OCI-LY7 (cell line): ENCODE measurements at regions not wholly inside any gene's neighbourhood (a gene's known extent, or its start where the extent isn't known, plus 50 kb on each side); places are given as distances from the start of the nearest gene placed in this dataset.

Source experiments
- BruUV-seq: library from RNA; stranded (reverse); fragments of 400-500 nt; replicated peaks from 2 replicates; lab custom pipeline; 2021; lab: Mats Ljungman, UMichigan
- CTCF ChIA-PET: fragments of 300-600 bp; sonication (Branson Sonifier 250); formaldehyde crosslinking; loops from one replicate; lab custom pipeline; 2022; ENCODE audit warnings: antibody characterized with exemption; ENCODE audit not compliant: unreplicated experiment; lab: Charles Lee
- POLR2A ChIA-PET: fragments of 300-600 bp; sonication (Branson Sonifier 250); formaldehyde crosslinking; loops from one replicate; lab custom pipeline; 2022; ENCODE audit warnings: antibody characterized with exemption; lab: Charles Lee
- DNase-seq: peaks from one replicate; pipeline ENCODE4 v3.0.0-alpha.2; 2015; ENCODE audit warnings: low spot score
- H2AFZ ChIP-seq: fragments of 200-600 bp; sonication (generic), shearing (Covaris generic); 2 replicates; pipeline ENCODE4 v1.6.1; 2014; ENCODE audit warnings: mild to moderate bottlenecking, antibody characterized with exemption, low read length, moderate library complexity
- H3K27ac ChIP-seq: fragments of 200-600 bp; sonication (generic); 2 replicates; pipeline ENCODE4 v1.5.1; 2014; ENCODE audit warnings: mixed run types, low read depth, mild to moderate bottlenecking, moderate library complexity, low read length, inconsistent platforms; ENCODE audit not compliant: poor library complexity, severe bottlenecking
- H3K36me3 ChIP-seq: fragments of 200-600 bp; sonication (generic); 2 replicates; pipeline ENCODE4 v1.6.1; 2014; ENCODE audit warnings: mild to moderate bottlenecking, antibody characterized with exemption, low read length, moderate library complexity, mixed read lengths; ENCODE audit not compliant: insufficient read depth
- H3K4me1 ChIP-seq: fragments of 200-600 bp; sonication (generic); 2 replicates; pipeline ENCODE4 v1.5.1; 2014; ENCODE audit warnings: mild to moderate bottlenecking, low read length; ENCODE audit not compliant: insufficient read depth, poor library complexity, severe bottlenecking
- H3K4me2 ChIP-seq: fragments of 200-600 bp; sonication (generic); 2 replicates; pipeline ENCODE4 v1.6.1; 2014; ENCODE audit warnings: mild to moderate bottlenecking, low read length
- H3K4me3 ChIP-seq: fragments of 200-600 bp; sonication (generic); 2 replicates; pipeline ENCODE4 v1.5.1; 2014; ENCODE audit warnings: mild to moderate bottlenecking, low read depth, low read length; ENCODE audit not compliant: poor library complexity, severe bottlenecking
- H3K79me2 ChIP-seq: fragments of 200-600 bp; sonication (generic); 2 replicates; pipeline ENCODE4 v1.6.1; 2016; ENCODE audit warnings: low read depth, mild to moderate bottlenecking, low read length, moderate library complexity, mixed read lengths; ENCODE audit not compliant: insufficient read depth
- H3K9me2 ChIP-seq: fragments of 200-600 bp; sonication (generic); 2 replicates; pipeline ENCODE4 v1.6.1; 2016; ENCODE audit warnings: mild to moderate bottlenecking, low read length, mixed read lengths; ENCODE audit not compliant: insufficient read depth
- H3K9me3 ChIP-seq: fragments of 200-600 bp; sonication (generic); 2 replicates; pipeline ENCODE4 v1.6.1; 2014; ENCODE audit warnings: mild to moderate bottlenecking, mixed run types, low read length, mixed read lengths
- H4K20me1 ChIP-seq: fragments of 200-600 bp; sonication (generic); 2 replicates; pipeline ENCODE4 v1.6.1; 2014; ENCODE audit warnings: mild to moderate bottlenecking, antibody characterized with exemption, low read length, moderate library complexity, mixed read lengths; ENCODE audit not compliant: insufficient read depth
- EZH2phosphoT487 ChIP-seq: fragments of 200-600 bp; sonication (generic); IDR thresholded peaks from 2 replicates; pipeline ENCODE4 v1.6.1; 2018; ENCODE audit warnings: low read depth, borderline replicate concordance, mild to moderate bottlenecking, mixed run types, antibody characterized with exemption, low read length, moderate library complexity, mixed read lengths
- intact Hi-C: fragments of 100-400 bp; cut with micrococcal nuclease; formaldehyde crosslinking; loops from one replicate; pipeline ENCODE4 v1.10.0; 2022; ENCODE audit not compliant: unreplicated experiment
- TF ChIP-seq, protein P1 (sequence below): fragments of 200-600 bp; sonication (generic); conservative IDR thresholded peaks from 2 replicates; pipeline ENCODE4 v1.5.1; 2014; ENCODE audit warnings: mild to moderate bottlenecking, antibody characterized with exemption, low read length, moderate library complexity, mixed read lengths

DNA sequence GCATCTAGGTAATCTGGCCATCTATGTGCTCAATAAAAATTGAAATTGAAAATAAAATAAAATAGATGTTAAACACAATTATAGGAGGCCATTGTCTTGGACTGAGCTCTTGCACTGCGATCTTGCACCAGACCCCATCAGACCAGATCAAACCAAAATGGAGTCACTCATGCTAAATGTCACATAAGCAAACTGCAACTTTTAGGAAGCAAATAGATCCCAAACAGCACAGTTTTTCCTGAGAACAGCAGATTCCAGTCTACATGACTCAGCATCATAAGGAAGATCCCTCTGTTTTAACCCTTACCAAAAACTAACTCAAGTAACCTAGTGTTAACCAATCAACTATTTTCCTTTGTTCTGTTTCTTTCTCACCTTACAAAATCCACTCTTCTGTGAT lies 57.7 kb upstream of the LRP1B start:
- H3K4me1 ChIP-seq, result peaks cover 16% of the 10 kb centered on the region
- intact Hi-C loops, result no loop called here
- no peak overlapping the region for H3K4me3 ChIP-seq
- no peak overlapping the region for H3K27ac ChIP-seq
- POLR2A ChIA-PET, result interaction anchor here (0.7 kb wide), 1 partner anchor 154 kb away, joined by 4 read pairs; no protein-coding TSS in a partner anchor
- H3K79me2 ChIP-seq, result no peaks in the 10 kb centered on the region
- H3K9me3 ChIP-seq, result peaks cover 14% of the 10 kb centered on the region; the same call in 1 of the 2 replicates
- no peaks in the 10 kb centered on the region; the same call in 1 of the 2 replicates for H3K9me2 ChIP-seq
- H2AFZ ChIP-seq, result no peak overlapping the region
- H3K36me3 ChIP-seq, result no peaks in the 10 kb centered on the region
- no peak for DNase-seq
- no TSS peak for BruUV-seq
- CTCF ChIA-PET, result no interaction called here
- no peaks in the 10 kb centered on the region for H4K20me1 ChIP-seq
- TF ChIP-seq, protein P1, sequence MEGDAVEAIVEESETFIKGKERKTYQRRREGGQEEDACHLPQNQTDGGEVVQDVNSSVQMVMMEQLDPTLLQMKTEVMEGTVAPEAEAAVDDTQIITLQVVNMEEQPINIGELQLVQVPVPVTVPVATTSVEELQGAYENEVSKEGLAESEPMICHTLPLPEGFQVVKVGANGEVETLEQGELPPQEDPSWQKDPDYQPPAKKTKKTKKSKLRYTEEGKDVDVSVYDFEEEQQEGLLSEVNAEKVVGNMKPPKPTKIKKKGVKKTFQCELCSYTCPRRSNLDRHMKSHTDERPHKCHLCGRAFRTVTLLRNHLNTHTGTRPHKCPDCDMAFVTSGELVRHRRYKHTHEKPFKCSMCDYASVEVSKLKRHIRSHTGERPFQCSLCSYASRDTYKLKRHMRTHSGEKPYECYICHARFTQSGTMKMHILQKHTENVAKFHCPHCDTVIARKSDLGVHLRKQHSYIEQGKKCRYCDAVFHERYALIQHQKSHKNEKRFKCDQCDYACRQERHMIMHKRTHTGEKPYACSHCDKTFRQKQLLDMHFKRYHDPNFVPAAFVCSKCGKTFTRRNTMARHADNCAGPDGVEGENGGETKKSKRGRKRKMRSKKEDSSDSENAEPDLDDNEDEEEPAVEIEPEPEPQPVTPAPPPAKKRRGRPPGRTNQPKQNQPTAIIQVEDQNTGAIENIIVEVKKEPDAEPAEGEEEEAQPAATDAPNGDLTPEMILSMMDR, result no peak
- no peak for TF ChIP-seq EZH2phosphoT487
- H3K4me2 ChIP-seq, result no peak overlapping the region

DNA sequence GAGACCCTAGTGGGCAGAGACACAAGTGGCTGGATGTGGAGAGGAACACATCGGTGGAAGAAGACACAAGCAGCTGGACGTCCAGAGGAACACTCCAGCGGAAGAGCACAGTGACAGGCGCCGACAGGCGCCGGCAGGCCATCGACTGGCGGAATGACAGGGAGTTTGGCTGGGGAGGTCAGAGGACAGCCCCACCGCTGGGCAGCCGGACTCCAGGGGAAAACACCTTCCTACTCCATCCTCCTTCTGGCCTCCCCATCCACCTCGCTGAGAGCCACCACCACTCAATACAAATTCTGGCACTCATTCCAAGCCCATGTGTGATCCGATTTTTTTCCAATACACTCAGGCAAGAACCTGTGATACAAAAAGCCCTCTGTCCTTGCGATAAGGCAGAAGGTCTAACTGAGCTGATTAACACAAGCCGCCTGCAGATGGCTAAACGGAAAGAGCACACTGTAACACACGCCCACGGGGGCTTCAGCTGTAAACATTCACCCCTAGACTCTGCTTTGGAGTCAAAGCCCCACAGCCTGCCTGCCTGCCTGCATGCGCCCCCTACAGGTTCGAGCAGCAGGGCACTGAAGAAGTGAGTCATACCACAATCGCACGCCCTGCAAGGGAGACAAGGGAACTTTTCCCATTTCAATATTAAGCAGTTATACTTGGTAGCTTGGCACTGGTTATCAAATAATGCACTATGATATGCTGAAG lies 50.2 kb upstream of the LRP1B start:
- Histone ChIP-seq H3K9me3 (peaks cover 7% of the 10 kb centered on the region; the same call in 1 of the 2 replicates), H3K4me1 (peaks cover 12% of the 10 kb centered on the region), H3K9me2 (no peaks in the 10 kb centered on the region), H3K79me2 (no peaks in the 10 kb centered on the region), H4K20me1 (no peaks in the 10 kb centered on the region), H3K36me3 (no peaks in the 10 kb centered on the region), H2AFZ (no peak overlapping the region), H3K4me3 (no peak overlapping the region), H3K4me2 (no peak overlapping the region), H3K27ac (no peak overlapping the region)
- POLR2A ChIA-PET, result no interaction called here
- CTCF ChIA-PET, result no interaction called here
- BruUV-seq, result no TSS peak
- no peak for TF ChIP-seq EZH2phosphoT487
- TF ChIP-seq, protein P1, result peak; percentile 67
- intact Hi-C loops, result no loop called here
- peak; percentile 10 for DNase-seq
